ENCODE measurements at regions not wholly inside any gene's neighbourhood (a gene's known extent, or its start where the extent isn't known, plus 50 kb on each side); places are given as distances from the start of the nearest gene placed in this dataset.

DNA sequence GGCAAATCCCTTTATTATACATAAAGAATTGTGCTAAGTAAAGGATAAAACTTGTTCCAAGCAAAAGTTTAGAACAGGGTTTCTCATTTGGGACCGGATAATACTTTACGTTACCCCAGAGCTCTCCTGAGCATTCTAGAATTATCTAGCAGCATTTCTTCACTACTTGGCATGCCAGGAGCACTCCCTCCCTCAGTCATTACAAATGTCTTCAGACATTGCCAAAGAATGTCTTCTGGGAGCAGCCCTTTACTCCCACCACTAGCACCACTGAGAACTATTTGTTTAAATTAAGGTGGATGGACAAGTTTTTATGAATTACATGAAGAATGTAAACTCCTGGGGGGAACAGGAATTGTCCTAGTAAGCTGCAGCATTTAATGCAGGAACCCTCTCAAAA lies 516.4 kb downstream of the GBE1 start:
- no peak for TF ChIP-seq CEBPB (IDR thresholded peaks at IDR 0.05)
- no peak for TF ChIP-seq RCOR1 (IDR thresholded peaks at IDR 0.05; ENCODE audit: low read depth, low read length)
- TF ChIP-seq, protein P1, sequence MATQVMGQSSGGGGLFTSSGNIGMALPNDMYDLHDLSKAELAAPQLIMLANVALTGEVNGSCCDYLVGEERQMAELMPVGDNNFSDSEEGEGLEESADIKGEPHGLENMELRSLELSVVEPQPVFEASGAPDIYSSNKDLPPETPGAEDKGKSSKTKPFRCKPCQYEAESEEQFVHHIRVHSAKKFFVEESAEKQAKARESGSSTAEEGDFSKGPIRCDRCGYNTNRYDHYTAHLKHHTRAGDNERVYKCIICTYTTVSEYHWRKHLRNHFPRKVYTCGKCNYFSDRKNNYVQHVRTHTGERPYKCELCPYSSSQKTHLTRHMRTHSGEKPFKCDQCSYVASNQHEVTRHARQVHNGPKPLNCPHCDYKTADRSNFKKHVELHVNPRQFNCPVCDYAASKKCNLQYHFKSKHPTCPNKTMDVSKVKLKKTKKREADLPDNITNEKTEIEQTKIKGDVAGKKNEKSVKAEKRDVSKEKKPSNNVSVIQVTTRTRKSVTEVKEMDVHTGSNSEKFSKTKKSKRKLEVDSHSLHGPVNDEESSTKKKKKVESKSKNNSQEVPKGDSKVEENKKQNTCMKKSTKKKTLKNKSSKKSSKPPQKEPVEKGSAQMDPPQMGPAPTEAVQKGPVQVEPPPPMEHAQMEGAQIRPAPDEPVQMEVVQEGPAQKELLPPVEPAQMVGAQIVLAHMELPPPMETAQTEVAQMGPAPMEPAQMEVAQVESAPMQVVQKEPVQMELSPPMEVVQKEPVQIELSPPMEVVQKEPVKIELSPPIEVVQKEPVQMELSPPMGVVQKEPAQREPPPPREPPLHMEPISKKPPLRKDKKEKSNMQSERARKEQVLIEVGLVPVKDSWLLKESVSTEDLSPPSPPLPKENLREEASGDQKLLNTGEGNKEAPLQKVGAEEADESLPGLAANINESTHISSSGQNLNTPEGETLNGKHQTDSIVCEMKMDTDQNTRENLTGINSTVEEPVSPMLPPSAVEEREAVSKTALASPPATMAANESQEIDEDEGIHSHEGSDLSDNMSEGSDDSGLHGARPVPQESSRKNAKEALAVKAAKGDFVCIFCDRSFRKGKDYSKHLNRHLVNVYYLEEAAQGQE (IDR thresholded peaks at IDR 0.05): no peak
- TF ChIP-seq, protein P2, sequence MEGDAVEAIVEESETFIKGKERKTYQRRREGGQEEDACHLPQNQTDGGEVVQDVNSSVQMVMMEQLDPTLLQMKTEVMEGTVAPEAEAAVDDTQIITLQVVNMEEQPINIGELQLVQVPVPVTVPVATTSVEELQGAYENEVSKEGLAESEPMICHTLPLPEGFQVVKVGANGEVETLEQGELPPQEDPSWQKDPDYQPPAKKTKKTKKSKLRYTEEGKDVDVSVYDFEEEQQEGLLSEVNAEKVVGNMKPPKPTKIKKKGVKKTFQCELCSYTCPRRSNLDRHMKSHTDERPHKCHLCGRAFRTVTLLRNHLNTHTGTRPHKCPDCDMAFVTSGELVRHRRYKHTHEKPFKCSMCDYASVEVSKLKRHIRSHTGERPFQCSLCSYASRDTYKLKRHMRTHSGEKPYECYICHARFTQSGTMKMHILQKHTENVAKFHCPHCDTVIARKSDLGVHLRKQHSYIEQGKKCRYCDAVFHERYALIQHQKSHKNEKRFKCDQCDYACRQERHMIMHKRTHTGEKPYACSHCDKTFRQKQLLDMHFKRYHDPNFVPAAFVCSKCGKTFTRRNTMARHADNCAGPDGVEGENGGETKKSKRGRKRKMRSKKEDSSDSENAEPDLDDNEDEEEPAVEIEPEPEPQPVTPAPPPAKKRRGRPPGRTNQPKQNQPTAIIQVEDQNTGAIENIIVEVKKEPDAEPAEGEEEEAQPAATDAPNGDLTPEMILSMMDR (IDR thresholded peaks at IDR 0.05): no peak
- TF ChIP-seq, protein P3, sequence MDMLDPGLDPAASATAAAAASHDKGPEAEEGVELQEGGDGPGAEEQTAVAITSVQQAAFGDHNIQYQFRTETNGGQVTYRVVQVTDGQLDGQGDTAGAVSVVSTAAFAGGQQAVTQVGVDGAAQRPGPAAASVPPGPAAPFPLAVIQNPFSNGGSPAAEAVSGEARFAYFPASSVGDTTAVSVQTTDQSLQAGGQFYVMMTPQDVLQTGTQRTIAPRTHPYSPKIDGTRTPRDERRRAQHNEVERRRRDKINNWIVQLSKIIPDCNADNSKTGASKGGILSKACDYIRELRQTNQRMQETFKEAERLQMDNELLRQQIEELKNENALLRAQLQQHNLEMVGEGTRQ (IDR thresholded peaks at IDR 0.05): no peak
- no peak for TF ChIP-seq HDAC2 (IDR thresholded peaks at IDR 0.05)
- no peak for TF ChIP-seq RFX5 (IDR thresholded peaks at IDR 0.05)
- no peak for TF ChIP-seq CBX8 (IDR thresholded peaks at IDR 0.05)
- no peak for TF ChIP-seq CHD4 (IDR thresholded peaks at IDR 0.05; ENCODE audit: borderline replicate concordance)
- TF ChIP-seq POLR2A (IDR thresholded peaks at IDR 0.05; ENCODE audit: low read length): no peak
- TF ChIP-seq ZNF302 (CRISPR knock-in tag; IDR thresholded peaks at IDR 0.05): no peak
- TF ChIP-seq CHD2 (IDR thresholded peaks at IDR 0.05; ENCODE audit: low read length, partially characterized antibody): no peak
- no peak for TF ChIP-seq HOXA7 (CRISPR knock-in tag; IDR thresholded peaks at IDR 0.05)
- TF ChIP-seq, protein P4, sequence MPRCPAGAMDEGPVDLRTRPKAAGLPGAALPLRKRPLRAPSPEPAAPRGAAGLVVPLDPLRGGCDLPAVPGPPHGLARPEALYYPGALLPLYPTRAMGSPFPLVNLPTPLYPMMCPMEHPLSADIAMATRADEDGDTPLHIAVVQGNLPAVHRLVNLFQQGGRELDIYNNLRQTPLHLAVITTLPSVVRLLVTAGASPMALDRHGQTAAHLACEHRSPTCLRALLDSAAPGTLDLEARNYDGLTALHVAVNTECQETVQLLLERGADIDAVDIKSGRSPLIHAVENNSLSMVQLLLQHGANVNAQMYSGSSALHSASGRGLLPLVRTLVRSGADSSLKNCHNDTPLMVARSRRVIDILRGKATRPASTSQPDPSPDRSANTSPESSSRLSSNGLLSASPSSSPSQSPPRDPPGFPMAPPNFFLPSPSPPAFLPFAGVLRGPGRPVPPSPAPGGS (IDR thresholded peaks at IDR 0.05): no peak

Measured in A549 (cell line).